HEK293T (cell line): ENCODE measurements at regions not wholly inside any gene's neighbourhood (a gene's known extent, or its start where the extent isn't known, plus 50 kb on each side); places are given as distances from the start of the nearest gene placed in this dataset.

ENCODE experiments used
- CTCF ChIA-PET: fragments of 350-600 bp; formaldehyde crosslinking; extraction: SDS; loops from one replicate; lab custom pipeline; 2021; ENCODE audit warnings: antibody characterized with exemption, inconsistent platforms; lab: Yijun Ruan, JAX
- POLR2A ChIA-PET: fragments of 350-600 bp; formaldehyde crosslinking; extraction: SDS; loops from one replicate; lab custom pipeline; 2020; ENCODE audit warnings: antibody characterized with exemption, inconsistent platforms; lab: Yijun Ruan, JAX
- DNase-seq: peaks from one replicate; pipeline ENCODE4 v3.0.0; 2012; ENCODE audit warnings: mixed read lengths; ENCODE audit errors: extremely low spot score
- ARNT ChIP-seq: fragments of 450-650 bp; IDR thresholded peaks from 2 replicates; pipeline ENCODE4 v1.6.1; 2017; ENCODE audit warnings: mild to moderate bottlenecking
- BHLHE40 ChIP-seq: fragments of 450-650 bp; IDR thresholded peaks from 2 replicates; pipeline ENCODE4 v1.6.1; 2016; ENCODE audit warnings: mild to moderate bottlenecking, moderate library complexity, borderline replicate concordance
- CTBP1 ChIP-seq: fragments of 450-650 bp; IDR thresholded peaks from 2 replicates; pipeline ENCODE4 v1.6.1; 2016; ENCODE audit warnings: borderline replicate concordance
- ELF4 ChIP-seq: fragments of 450-650 bp; IDR thresholded peaks from 2 replicates; pipeline ENCODE4 v1.6.1; 2017; ENCODE audit warnings: antibody characterized with exemption
- FOXA1 ChIP-seq: fragments of 450-650 bp; IDR thresholded peaks from 2 replicates; pipeline ENCODE4 v1.6.1; 2016; ENCODE audit warnings: mild to moderate bottlenecking
- FOXK2 ChIP-seq: fragments of 450-650 bp; IDR thresholded peaks from 2 replicates; pipeline ENCODE4 v1.6.1; 2016; ENCODE audit warnings: mild to moderate bottlenecking
- FOXM1 ChIP-seq: fragments of 450-650 bp; IDR thresholded peaks from 2 replicates; pipeline ENCODE4 v1.6.1; 2017; ENCODE audit warnings: mild to moderate bottlenecking, borderline replicate concordance
- HDGF ChIP-seq: fragments of 450-650 bp; IDR thresholded peaks from 2 replicates; pipeline ENCODE4 v1.6.1; 2017; ENCODE audit warnings: antibody characterized with exemption, borderline replicate concordance
- L3MBTL2 ChIP-seq: fragments of 450-650 bp; conservative IDR thresholded peaks from 2 replicates; pipeline ENCODE4 v1.6.1; 2016; ENCODE audit warnings: mild to moderate bottlenecking
- LEF1 ChIP-seq: fragments of 450-650 bp; IDR thresholded peaks from 2 replicates; pipeline ENCODE4 v1.6.1; 2017; ENCODE audit warnings: mild to moderate bottlenecking, borderline replicate concordance
- NFRKB ChIP-seq: fragments of 450-650 bp; IDR thresholded peaks from 2 replicates; pipeline ENCODE4 v1.6.1; 2016; ENCODE audit warnings: mild to moderate bottlenecking, moderate library complexity
- PKNOX1 ChIP-seq: fragments of 450-650 bp; IDR thresholded peaks from 2 replicates; pipeline ENCODE4 v1.6.1; 2016
- SP1 ChIP-seq: fragments of 450-650 bp; IDR thresholded peaks from 2 replicates; pipeline ENCODE4 v1.6.1; 2017
- SUZ12 ChIP-seq: fragments of 450-650 bp; IDR thresholded peaks from 2 replicates; pipeline ENCODE4 v1.6.1; 2016; ENCODE audit warnings: mild to moderate bottlenecking
- TARDBP ChIP-seq: fragments of 450-650 bp; IDR thresholded peaks from 2 replicates; pipeline ENCODE4 v1.6.1; 2016
- ZNF384 ChIP-seq: fragments of 450-650 bp; IDR thresholded peaks from 2 replicates; pipeline ENCODE4 v1.6.1; 2016

- POLR2A ChIA-PET: no interaction called here
- no peak for DNase-seq
- CTCF ChIA-PET: no interaction called here
- TF ChIP-seq ELF4: no peak
- TF ChIP-seq PKNOX1: no peak
- TF ChIP-seq SUZ12: no peak
- TF ChIP-seq CTBP1: no peak
- TF ChIP-seq BHLHE40: no peak
- no peak for TF ChIP-seq L3MBTL2
- TF ChIP-seq FOXA1: no peak
- TF ChIP-seq ZNF384: no peak
- no peak for TF ChIP-seq FOXK2
- no peak for TF ChIP-seq HDGF
- no peak for TF ChIP-seq ARNT
- TF ChIP-seq NFRKB: no peak
- TF ChIP-seq SP1: no peak
- no peak for TF ChIP-seq FOXM1
- no peak for TF ChIP-seq LEF1
- no peak for TF ChIP-seq TARDBP
Observed at GRCh38 chr3:31382856-31383255, 149.9 kb upstream of the STT3B start.

- TF ChIP-seq TARDBP: no peak
- POLR2A ChIA-PET: no interaction called here
- CTCF ChIA-PET: no interaction called here
- no peak for DNase-seq
Observed at GRCh38 chr3:31384117-31384516, 148.6 kb upstream of the STT3B start.

GRCh38 chr3:31389939-31390338 is 142.8 kb upstream of the STT3B start:
- POLR2A ChIA-PET: no interaction called here
- CTCF ChIA-PET: no interaction called here
- TF ChIP-seq ARNT (no peak), LEF1 (no peak), NFRKB (no peak), FOXM1 (no peak), ZNF384 (no peak), FOXK2 (no peak), SUZ12 (no peak), L3MBTL2 (no peak), HDGF (no peak), PKNOX1 (no peak), CTBP1 (no peak), SP1 (no peak), ELF4 (no peak), FOXA1 (no peak), BHLHE40 (no peak), TARDBP (no peak)
- DNase-seq: no peak

GRCh38 chr3:31390466-31390865 is 142.3 kb upstream of the STT3B start:
- ChIA-PET CTCF (no interaction called here), POLR2A (no interaction called here)
- TF ChIP-seq LEF1 (no peak), PKNOX1 (no peak), ARNT (no peak), CTBP1 (no peak), FOXA1 (no peak), FOXM1 (no peak), L3MBTL2 (no peak), TARDBP (no peak), NFRKB (no peak)
- no peak for DNase-seq

- POLR2A ChIA-PET: no interaction called here
- CTCF ChIA-PET: no interaction called here
Observed at GRCh38 chr3:31391150-31391549, 141.6 kb upstream of the STT3B start.

GRCh38 chr3:31392568-31392967 is 140.2 kb upstream of the STT3B start:
- no peak for DNase-seq
- ChIA-PET POLR2A (no interaction called here), CTCF (no interaction called here)
- no peak for TF ChIP-seq TARDBP
- no peak for TF ChIP-seq ZNF384
- no peak for TF ChIP-seq FOXM1
- no peak for TF ChIP-seq L3MBTL2
- TF ChIP-seq SUZ12: no peak
- TF ChIP-seq LEF1: no peak
- no peak for TF ChIP-seq HDGF
- no peak for TF ChIP-seq ELF4
- no peak for TF ChIP-seq ARNT

More at GRCh38 chr3:31391150-31391549, 141.6 kb upstream of the STT3B start:
- DNase-seq: no peak
- no peak for TF ChIP-seq PKNOX1
- no peak for TF ChIP-seq LEF1
- TF ChIP-seq SUZ12: no peak
- TF ChIP-seq FOXM1: no peak
- TF ChIP-seq HDGF: no peak
- TF ChIP-seq ELF4: no peak
- no peak for TF ChIP-seq FOXA1
- TF ChIP-seq TARDBP: no peak
- no peak for TF ChIP-seq FOXK2
- no peak for TF ChIP-seq CTBP1
- no peak for TF ChIP-seq ARNT
- TF ChIP-seq ZNF384: no peak
- TF ChIP-seq L3MBTL2: no peak
- no peak for TF ChIP-seq SP1
- TF ChIP-seq BHLHE40: no peak
- no peak for TF ChIP-seq NFRKB
